Activated gamma-delta T cell treated with anti-CD3 and anti-CD28 coated beads, Interleukin-2, amount 50 U/mL, for 16 hours (primary cell): ENCODE measurements at regions not wholly inside any gene's neighbourhood (a gene's known extent, or its start where the extent isn't known, plus 50 kb on each side); places are given as distances from the start of the nearest gene placed in this dataset.

Experiments
- DNase-seq: peaks from one replicate; pipeline ENCODE4 v3.0.0-alpha.2; 2020; ENCODE audit warnings: low read depth

DNA sequence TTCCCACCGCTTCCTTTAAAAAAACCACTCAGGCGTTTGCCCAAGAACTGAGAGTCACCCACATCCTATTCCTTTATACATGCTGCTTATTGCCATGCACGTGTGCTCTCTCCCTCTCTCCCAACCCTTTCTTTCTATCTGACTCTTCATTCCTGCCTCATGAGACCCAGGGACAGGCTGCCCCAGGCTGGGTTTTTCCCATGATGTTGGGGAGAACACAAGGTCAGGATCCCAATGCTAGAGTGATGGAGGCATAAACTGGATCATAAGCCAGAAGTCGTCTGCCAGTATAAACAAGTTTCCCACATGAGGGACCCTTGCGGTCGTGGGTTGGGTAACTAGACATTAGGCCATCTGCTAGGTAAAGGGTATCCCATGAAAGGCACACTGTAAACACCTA is 64.9 kb downstream of the CD2 start:
- DNase-seq = no peak

DNA sequence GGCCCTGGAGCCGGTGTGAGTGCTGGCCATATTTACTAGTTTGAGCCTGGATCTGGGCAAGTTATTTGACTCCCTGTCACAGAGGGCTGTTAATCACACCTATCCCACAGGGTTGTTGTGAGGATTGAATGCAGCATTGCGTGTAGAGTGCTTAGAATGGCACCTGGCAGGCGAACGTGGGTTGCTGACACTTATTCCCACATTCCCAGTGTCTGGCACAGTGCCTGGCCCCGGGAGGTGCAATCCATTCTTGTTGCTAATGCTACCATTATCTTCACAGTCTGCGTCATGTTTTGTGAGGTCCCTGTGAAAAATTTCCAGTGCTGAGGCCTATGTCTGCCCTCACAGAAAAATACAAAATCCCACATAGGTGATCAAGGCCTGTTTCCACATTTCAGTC is 66.1 kb downstream of the CD2 start:
- DNase-seq = no peak

DNA sequence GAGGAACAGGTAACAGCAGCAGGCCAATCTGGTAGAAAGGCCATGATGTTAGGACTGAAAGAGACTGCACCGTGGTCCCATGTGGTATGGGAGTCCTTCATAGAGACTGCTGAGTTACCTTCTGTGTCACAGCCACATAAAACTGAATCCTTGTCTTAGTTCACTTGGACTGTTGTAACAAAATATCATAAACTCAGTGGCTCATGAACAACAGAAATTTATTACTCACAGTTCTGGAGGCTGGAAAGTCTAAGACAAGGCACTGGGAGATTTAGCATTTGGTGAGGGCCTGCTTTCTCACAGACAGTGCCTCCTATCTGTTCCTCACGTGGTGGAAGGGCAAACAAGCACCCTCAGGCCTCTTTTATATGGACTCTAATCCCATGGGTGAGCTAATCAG is 67.5 kb downstream of the CD2 start:
- no peak for DNase-seq

DNA sequence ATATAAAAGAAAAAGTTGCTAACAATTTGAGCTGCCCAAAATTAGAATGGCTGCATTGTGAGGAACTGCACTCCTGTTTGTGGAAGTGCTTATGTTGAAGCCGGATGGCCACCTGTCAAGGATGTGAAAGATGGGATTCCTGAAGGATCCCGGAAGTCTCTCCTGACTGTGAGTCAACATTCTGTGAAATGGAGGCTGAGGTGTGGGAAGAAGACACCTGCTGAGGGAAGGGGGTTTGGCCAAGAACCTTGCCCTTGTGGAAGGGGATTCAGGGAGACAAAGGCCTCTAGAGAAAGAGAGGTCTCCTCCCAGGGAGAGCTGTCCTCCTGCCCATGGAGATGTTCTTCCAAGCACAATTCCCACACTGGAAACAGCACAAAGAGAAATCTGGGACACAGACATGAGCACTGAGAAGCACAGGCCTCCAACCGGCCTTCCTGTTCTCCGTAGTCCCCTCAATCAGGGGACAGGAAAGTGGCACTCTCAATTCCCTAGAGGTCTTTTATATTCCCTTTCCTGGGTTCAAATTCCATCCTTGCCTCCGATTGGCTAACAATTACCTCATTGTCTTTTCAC is 70.5 kb downstream of the CD2 start:
- no peak for DNase-seq

DNA sequence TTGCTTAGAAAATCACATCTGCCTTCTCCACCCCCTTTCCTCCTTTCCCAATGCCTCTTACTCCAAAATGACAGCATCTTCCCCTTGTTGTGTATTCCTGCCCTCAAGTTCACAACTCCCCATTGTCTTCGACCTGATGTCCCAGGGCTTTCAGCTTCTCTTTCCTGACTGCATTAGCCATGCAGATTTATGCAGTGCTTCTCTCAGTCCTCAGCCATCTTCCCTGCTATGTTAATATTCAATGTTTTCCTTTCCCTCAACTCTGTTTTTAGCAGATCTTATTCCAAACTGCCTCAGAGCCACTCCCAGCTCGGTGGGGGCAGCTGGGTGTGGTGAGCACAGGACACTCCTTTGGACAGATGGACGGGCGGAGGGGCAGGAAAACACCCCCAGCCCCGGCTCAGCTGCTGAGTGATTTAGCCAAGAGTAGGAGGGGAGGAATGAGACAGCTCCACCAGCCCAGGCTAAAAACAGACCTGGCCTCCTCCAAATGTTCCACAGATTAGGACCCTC is 71.0 kb downstream of the CD2 start:
- DNase-seq = no peak

DNA sequence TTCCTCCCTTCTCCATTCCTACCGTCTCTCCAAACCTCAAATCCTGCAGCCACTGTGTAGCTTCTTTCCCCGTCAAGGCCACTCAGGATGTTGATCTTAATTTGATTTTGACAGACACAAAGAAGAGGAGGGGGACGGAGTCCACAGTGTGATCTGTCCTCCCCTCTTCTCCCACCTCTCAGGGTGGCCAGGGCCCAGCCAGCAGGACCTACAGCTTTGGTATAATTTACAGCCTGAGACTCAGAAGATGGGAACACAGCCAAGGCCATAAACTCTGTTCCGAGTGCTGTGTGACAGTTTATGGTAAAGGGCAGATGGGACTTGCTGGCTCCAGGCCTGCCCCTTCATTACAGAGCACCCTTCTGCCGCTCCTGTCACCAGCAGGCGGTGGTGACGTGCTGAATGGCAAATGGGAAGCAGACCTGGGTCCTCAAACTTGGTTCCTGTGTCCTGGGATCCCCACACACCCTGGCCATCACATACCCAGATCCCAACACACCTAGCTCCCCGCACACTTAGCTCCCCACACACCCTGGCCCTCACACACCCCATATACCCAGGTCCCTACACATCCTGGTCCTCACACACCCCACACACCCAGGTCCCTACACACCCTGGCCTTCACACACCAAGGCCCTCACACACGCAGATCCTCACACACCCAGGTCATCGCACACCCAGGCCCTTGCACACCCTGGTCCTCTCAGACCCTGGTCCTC is 71.6 kb downstream of the CD2 start:
- DNase-seq = no peak

DNA sequence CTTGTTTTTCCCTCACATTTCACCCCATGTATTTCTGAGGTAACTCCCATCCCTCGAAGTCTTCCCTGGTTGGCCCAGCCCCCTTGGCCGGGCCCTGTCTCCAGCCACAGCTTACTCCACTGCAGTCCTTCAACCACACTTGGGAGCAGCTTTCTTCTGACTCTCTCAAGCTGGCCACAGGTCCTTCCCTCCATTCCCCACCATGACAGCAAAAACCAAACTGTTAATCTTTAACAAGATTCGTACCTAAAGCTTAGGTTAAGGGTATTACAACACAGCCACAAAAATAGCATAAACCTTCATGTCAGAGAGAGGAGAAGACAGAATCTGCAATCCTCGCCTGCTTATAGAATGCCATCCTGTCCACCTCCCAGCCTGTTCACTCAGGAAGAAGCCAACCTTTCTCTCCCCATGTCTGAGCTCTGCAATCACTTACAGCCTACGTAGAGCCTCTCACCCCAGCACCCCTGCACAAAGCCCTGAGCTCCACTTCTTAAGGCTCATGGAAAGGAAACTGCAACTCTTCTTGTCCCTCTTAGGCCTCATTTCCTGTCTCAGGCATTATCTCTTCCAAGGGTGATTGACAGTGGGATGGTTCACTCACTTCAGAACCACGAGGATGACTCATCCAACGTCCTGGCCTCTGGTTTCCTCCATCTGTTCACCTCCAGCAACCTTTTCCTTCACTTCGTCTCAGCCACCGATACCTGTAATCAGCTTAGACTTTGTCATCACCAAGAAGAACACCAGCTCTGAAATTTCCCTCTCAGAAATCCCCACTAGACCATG is 72.8 kb downstream of the CD2 start:
- DNase-seq = peak; percentile 9

DNA sequence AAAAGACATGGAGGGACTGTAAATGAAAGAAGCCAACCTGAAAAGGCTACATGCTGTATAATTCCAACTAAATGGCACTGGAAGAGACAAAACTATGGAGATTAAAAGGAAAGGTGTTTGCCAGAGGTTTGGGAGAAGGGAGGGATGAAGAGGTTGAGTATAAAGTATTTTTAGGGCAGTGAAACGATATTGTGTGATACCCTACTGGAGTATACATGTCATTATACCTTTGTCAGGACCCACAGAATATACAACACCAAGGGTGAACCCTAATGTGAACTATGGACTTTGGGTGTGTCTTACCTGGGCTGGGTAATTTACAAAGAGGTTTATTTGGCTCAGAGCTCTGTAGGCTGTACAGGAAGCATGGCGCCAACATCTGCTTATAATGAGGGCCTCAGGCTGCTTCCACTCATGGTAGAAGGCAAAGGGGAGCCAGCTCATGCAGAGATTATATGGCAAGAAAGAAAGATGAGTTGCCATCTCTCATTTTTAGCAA is 73.4 kb downstream of the CD2 start:
- no peak for DNase-seq

DNA sequence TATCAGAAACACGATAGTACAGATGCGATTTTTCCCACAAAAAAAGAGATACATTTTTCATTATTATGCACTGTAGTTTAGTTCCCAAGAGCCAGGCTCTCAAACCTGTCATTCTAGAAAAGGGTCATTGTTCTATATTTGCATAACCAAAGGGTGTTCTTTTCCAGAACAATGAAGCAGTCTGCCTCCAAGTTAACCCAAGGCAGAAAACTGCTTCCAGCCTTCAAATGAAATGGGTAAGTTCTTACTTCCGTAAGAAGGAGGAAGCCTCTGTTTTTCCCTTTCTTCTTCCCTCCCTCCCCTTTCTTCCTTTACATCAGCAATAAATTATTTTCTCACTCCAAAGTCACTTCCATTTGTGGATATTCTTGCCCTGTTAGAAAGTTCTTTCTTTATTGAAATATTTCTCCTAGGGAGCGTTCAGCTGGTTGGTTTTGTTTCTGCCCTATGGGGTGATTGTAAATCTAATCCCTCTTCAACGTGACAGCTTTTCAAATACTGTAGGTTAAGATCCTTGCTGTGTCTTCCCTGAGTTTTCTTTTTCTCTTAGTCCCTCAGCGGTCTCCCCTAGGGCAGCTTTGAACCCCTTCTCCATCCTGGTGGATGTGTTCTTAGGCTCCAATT is 77.3 kb upstream of the PTGFRN start:
- no peak for DNase-seq

DNA sequence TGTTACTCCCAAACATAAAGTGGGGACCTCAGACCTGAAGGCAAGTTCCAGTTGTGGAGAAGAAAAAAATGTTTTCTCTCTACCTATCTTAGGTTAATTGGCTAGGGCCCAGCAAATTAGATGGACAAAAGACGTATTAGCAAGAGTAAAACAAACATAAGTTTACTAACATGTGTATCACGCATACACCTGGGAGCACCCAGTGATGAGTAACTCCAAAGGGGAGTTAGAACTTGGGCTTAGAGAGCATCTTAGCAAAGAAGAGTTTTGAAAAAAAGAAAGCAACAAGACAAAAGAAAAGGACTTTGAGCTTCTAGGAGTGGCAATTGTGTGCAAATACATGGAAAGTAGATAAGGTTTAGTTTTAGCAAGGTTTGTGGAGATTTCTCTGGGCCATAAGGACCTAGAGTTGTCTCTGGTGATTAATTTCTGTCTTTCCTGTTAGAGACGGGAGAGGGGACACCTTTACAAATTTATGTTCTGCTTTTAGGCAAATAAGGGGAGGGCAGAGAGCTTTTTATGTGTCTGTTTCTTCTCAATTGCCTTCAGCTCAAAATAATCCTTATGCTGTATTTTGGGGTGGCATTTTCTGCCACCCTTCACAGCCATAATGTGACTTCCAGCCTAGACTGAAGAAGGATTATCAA is 76.7 kb upstream of the PTGFRN start:
- no peak for DNase-seq

DNA sequence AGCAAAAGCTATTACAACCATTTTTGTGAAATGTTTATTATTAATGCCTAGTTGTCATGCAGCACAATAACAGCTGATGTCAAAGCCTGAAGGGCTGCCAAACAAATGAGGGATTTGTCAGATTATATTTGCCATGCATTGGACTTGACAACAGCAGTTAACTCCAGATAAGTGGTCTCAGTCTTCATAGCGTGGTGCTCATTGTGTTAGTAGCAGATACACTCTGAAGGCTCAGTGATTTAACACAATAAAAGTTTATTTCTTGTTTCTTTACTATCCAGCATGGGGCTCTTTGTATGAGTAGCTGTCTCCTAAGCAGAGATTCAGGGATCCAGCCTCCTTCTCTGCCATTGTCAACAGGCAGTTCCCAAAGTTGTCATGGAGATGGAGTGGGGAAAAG is 76.0 kb upstream of the PTGFRN start:
- DNase-seq = no peak

DNA sequence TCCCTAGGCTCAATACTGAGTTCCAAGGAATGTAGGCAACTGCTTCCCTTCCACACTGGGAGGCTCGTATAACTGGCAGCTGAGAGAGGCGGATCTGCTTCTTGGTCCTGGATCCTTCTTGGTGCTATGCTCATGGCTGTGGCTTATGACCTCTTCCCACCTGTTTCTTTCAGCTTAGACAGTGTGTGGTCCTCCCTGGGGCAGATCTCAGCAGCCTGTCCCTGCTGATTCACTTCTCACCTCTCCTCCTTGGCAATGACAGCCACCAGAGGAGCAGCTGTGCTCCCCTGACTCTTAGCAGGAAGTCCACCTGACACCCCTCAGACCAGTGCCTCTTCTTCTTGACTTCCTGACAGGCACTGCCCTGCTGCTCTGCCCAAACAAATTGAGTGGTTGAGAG is 75.1 kb upstream of the PTGFRN start:
- no peak for DNase-seq

DNA sequence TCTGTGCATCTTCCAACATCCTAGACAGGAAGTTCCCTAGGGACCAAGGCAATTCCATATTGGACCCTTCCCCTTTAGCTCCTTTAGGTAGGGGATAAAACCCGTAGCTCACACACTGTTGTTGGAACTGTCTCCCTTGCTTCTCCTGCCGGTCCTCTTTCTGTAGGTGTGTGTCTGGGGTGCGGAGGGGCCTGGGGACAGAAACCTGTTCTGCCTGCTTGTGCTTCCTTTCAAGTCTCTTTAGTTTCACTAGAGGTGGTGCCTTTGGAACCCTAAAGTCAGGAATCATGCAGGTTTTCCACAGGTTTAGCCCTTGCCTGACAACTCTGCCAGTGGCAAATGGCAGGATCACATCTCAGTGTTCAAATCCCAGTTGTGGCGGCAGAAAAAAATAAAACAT is 74.6 kb upstream of the PTGFRN start:
- no peak for DNase-seq

DNA sequence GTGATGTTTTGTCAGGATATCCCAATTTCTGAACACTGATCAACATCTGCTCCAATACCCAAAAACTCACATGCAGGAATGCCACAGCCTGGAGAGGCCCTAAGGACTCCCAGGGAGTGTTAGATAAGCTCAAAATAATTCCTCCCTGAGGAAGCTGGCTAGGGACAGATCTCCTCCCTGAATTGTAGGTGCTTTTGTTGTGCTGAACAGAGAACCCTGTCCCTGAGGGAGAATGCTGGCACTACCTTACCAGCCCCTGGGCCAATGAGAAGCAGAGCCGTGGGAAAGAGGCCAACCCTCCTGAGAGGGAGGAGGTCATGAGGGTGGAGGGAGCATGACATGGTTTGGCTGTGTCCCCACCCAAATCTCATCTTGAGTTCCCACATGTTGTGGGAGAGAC is 73.6 kb upstream of the PTGFRN start:
- DNase-seq = no peak

DNA sequence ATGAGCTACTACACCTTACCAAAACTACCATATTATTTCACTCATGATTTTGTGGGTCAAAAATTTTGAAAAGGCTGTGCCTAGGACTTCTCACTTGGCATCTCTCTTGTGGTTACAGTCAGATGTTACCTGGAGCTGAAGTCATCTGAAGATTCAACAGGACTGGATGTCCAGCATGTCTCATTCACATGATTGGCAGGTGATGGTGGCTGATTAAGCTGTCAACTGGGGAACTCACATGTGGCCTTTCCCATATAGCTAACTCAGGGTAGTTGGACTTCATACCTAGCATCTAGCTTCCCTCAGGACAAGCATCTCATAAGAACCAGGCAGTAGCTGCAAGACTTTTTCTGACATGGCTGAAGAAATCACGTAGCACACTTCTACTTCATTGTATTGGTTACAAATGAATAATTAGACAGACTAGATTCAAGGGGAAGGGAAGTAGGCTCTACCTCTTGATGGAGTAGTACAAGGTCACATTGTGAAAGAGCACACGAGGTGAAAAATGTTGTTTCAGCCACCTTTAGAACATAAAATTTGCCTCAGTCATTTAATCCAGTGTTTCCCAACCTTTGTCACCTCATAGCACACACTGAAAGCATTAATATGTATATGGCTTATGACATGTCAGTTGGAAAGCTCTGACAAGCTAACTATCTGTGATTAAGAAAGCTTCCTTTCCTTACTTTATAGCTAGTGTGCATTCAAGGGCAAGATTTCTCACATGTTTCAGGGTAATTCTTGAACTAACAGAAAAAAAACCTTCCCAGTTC is 68.0 kb upstream of the PTGFRN start:
- no peak for DNase-seq

DNA sequence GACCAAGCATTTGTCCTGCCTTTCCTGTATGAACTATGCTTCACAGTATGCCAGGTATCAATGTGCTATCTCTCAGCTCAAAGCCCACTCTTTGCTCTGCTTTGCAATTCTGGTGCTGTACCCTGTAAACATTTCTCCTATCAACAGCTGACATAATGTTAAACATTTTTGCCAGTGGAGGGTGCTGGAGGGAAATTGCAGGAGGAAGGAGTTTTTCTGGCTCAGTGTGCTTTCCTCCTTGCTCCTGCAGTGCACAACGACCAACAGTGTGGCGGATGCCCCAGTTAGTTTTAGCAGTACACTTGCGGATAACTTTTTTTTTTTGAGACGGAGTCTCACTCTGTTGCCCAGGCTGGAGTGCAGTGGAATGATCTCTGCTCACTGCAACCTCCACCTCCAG is 67.1 kb upstream of the PTGFRN start:
- DNase-seq = no peak

DNA sequence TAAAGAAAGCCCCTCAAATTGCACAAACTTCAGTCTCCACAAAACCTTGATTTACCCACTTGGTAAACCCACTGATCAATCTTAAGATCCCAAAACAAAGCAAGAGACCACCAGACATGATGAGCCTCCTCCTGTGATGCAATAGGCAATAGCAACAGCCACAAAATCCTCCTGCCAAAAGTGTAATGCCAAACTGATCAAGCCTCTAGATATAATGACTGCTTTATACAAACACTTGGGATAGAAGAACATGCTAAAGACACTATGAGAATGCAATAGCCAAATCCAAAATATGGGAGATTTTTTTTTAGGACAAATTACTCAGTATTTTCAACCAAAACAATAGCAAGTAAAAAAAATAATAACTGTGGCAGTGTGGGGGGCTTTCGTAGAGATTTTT is 64.9 kb upstream of the PTGFRN start:
- DNase-seq = no peak

DNA sequence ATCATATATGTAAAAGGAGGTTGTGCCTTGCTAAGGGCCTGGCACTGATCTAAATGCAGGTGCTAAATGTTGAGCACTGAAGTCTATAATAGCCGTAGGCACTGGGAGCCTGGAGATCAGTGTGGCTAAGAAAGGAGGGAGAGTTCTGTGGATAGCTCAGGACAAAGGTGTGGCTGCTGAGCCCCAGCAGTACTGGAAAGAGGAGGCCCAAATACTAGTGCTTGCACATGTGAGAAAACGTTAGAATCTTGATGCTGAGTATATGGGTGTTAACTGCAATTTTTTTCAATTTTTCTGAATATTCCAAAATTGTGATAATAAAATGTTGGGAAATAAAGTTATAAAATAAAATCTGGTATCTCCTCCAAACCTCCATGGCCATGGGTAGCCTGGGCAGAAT is 62.5 kb upstream of the PTGFRN start:
- no peak for DNase-seq

DNA sequence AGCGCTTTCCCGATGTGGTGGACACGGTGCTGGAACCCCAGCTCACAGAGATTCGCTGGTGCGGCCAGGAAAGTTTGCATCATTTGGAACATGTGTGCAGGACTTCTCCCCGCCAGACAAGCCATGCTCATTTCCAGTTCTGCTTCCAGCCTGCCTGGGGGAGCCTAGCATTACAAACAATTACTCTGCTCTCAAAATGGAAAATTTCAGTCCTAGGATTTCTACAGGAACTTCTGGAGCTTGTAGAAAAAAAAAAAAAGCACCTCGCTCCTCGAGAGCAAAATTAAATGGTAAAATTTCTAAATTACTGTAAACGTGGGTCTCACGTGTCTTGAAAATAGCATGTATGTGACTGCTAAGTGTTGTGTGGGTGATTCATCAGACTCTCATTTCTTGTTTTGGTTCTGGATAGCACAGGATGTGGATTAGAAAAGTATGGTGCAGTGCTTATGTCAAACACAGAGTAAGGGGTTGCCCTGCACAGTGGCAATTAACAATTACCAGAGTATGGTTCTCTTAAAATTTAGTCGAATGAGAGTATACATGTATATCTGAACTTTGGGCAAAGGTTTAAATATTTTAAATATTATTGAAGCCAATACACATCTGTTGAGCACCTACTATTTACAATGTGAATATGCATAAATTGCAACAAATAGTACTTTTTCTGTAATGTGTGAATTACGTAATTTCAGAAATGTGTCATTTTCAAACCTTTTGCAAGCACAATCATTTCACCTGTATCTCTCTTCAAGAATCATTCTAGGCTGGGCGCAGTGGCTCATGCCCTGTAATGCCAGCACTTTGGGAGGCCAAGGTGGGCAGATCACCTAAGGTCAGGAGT is 61.8 kb upstream of the PTGFRN start:
- no peak for DNase-seq

DNA sequence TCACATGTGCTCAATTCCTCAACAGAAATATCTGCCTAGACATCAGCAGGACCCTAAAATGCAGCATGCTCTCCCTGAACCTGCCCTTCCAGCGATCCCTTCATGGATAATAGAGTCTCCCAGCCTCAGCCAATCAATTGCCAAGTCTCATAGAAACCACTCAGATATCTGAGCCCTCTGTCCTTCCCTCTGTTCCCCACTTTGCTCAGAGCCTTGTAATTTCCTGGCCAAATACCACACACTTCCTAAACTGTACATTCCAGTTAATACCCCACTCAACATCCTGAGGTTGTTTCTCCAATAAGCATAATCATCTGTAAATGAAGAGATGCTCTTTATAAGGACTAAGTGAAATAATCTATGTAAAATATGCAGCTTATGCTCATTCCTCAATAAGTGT is 59.3 kb upstream of the PTGFRN start:
- DNase-seq = no peak
